HEK293T (cell line): ENCODE measurements at regions not wholly inside any gene's neighbourhood (a gene's known extent, or its start where the extent isn't known, plus 50 kb on each side); places are given as distances from the start of the nearest gene placed in this dataset.
A peak's percentile ranks its signal among the peaks of the same experiment; 100 is the strongest.

Source experiments
- CTCF ChIA-PET: fragments of 350-600 bp; formaldehyde crosslinking; extraction: SDS; loops from one replicate; lab custom pipeline; 2021; ENCODE audit warnings: antibody characterized with exemption, inconsistent platforms; lab: Yijun Ruan, JAX
- POLR2A ChIA-PET: fragments of 350-600 bp; formaldehyde crosslinking; extraction: SDS; loops from one replicate; lab custom pipeline; 2020; ENCODE audit warnings: antibody characterized with exemption, inconsistent platforms; lab: Yijun Ruan, JAX
- DNase-seq: peaks from one replicate; pipeline ENCODE4 v3.0.0; 2012; ENCODE audit warnings: mixed read lengths; ENCODE audit errors: extremely low spot score
- ARNT ChIP-seq: fragments of 450-650 bp; IDR thresholded peaks from 2 replicates; pipeline ENCODE4 v1.6.1; 2017; ENCODE audit warnings: mild to moderate bottlenecking
- BHLHE40 ChIP-seq: fragments of 450-650 bp; IDR thresholded peaks from 2 replicates; pipeline ENCODE4 v1.6.1; 2016; ENCODE audit warnings: mild to moderate bottlenecking, moderate library complexity, borderline replicate concordance
- CTBP1 ChIP-seq: fragments of 450-650 bp; IDR thresholded peaks from 2 replicates; pipeline ENCODE4 v1.6.1; 2016; ENCODE audit warnings: borderline replicate concordance
- ELF4 ChIP-seq: fragments of 450-650 bp; IDR thresholded peaks from 2 replicates; pipeline ENCODE4 v1.6.1; 2017; ENCODE audit warnings: antibody characterized with exemption
- FOXA1 ChIP-seq: fragments of 450-650 bp; IDR thresholded peaks from 2 replicates; pipeline ENCODE4 v1.6.1; 2016; ENCODE audit warnings: mild to moderate bottlenecking
- FOXK2 ChIP-seq: fragments of 450-650 bp; IDR thresholded peaks from 2 replicates; pipeline ENCODE4 v1.6.1; 2016; ENCODE audit warnings: mild to moderate bottlenecking
- FOXM1 ChIP-seq: fragments of 450-650 bp; IDR thresholded peaks from 2 replicates; pipeline ENCODE4 v1.6.1; 2017; ENCODE audit warnings: mild to moderate bottlenecking, borderline replicate concordance
- HDGF ChIP-seq: fragments of 450-650 bp; IDR thresholded peaks from 2 replicates; pipeline ENCODE4 v1.6.1; 2017; ENCODE audit warnings: antibody characterized with exemption, borderline replicate concordance
- L3MBTL2 ChIP-seq: fragments of 450-650 bp; conservative IDR thresholded peaks from 2 replicates; pipeline ENCODE4 v1.6.1; 2016; ENCODE audit warnings: mild to moderate bottlenecking
- LEF1 ChIP-seq: fragments of 450-650 bp; IDR thresholded peaks from 2 replicates; pipeline ENCODE4 v1.6.1; 2017; ENCODE audit warnings: mild to moderate bottlenecking, borderline replicate concordance
- NFRKB ChIP-seq: fragments of 450-650 bp; IDR thresholded peaks from 2 replicates; pipeline ENCODE4 v1.6.1; 2016; ENCODE audit warnings: mild to moderate bottlenecking, moderate library complexity
- SP1 ChIP-seq: fragments of 450-650 bp; IDR thresholded peaks from 2 replicates; pipeline ENCODE4 v1.6.1; 2017
- SUZ12 ChIP-seq: fragments of 450-650 bp; IDR thresholded peaks from 2 replicates; pipeline ENCODE4 v1.6.1; 2016; ENCODE audit warnings: mild to moderate bottlenecking
- TARDBP ChIP-seq: fragments of 450-650 bp; IDR thresholded peaks from 2 replicates; pipeline ENCODE4 v1.6.1; 2016
- ZNF384 ChIP-seq: fragments of 450-650 bp; IDR thresholded peaks from 2 replicates; pipeline ENCODE4 v1.6.1; 2016
- TF ChIP-seq, protein P1 (sequence below): fragments of 450-650 bp; IDR thresholded peaks from 2 replicates; pipeline ENCODE4 v1.6.1; 2016

- ChIA-PET POLR2A (no interaction called here), CTCF (interaction anchor here (0.5 kb wide), 1 partner anchor 933 kb away, joined by 3 read pairs; no protein-coding TSS in a partner anchor)
- TF ChIP-seq SUZ12: no peak
- no peak for TF ChIP-seq FOXA1
- TF ChIP-seq CTBP1: no peak
- TF ChIP-seq ZNF384: no peak
- no peak for TF ChIP-seq NFRKB
- TF ChIP-seq ARNT: no peak
- TF ChIP-seq LEF1: no peak
- no peak for TF ChIP-seq L3MBTL2
- TF ChIP-seq, protein P1, sequence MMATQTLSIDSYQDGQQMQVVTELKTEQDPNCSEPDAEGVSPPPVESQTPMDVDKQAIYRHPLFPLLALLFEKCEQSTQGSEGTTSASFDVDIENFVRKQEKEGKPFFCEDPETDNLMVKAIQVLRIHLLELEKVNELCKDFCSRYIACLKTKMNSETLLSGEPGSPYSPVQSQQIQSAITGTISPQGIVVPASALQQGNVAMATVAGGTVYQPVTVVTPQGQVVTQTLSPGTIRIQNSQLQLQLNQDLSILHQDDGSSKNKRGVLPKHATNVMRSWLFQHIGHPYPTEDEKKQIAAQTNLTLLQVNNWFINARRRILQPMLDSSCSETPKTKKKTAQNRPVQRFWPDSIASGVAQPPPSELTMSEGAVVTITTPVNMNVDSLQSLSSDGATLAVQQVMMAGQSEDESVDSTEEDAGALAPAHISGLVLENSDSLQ: no peak
- TF ChIP-seq TARDBP: no peak
- no peak for TF ChIP-seq ELF4
- no peak for TF ChIP-seq SP1
- no peak for TF ChIP-seq BHLHE40
- no peak for TF ChIP-seq FOXK2
- no peak for TF ChIP-seq HDGF
- DNase-seq: no peak
These were observed 306.3 kb downstream of the SEC14L1 start for GRCh38 chr17:77446940-77447634.

DNA sequence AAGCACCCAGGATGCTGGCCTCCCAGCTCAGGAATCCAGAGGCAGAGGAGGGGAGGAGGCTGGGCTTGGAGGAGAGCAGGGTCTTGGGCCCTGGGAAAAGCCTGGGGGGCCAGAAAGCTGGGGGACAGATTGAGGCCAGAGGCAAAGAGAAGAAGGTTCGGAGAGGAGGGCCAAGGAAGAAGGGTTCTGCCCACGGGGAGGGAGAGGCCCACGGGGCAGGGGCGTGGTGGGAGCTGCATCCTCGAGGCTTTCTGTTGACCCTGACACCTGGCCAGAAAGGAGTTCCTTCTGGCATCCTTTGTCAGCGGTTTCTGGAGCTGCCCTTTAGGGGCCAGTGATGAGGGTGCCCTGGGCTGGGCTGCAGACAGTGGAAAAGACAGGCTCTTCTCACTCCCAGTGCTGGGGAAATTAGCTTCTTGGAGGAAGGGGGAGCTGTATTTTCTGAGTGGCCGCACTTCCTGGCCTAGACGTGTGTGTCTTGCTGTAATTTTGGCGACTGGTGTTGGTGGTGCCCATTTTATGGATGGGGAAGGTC, 308.7 kb downstream of the SEC14L1 start:
- DNase-seq: no peak
- ChIA-PET CTCF (interaction anchor here (1.0 to 1.2 kb wide), 2 partner anchors 20 to 49 kb away, joined by 3 to 4 read pairs; no protein-coding TSS in a partner anchor), POLR2A (no interaction called here)
- TF ChIP-seq SUZ12: no peak
- no peak for TF ChIP-seq L3MBTL2
- TF ChIP-seq FOXK2: no peak
- TF ChIP-seq, protein P1: no peak
- no peak for TF ChIP-seq FOXM1
- TF ChIP-seq NFRKB: no peak
- no peak for TF ChIP-seq TARDBP
- no peak for TF ChIP-seq HDGF
- no peak for TF ChIP-seq ARNT

DNA sequence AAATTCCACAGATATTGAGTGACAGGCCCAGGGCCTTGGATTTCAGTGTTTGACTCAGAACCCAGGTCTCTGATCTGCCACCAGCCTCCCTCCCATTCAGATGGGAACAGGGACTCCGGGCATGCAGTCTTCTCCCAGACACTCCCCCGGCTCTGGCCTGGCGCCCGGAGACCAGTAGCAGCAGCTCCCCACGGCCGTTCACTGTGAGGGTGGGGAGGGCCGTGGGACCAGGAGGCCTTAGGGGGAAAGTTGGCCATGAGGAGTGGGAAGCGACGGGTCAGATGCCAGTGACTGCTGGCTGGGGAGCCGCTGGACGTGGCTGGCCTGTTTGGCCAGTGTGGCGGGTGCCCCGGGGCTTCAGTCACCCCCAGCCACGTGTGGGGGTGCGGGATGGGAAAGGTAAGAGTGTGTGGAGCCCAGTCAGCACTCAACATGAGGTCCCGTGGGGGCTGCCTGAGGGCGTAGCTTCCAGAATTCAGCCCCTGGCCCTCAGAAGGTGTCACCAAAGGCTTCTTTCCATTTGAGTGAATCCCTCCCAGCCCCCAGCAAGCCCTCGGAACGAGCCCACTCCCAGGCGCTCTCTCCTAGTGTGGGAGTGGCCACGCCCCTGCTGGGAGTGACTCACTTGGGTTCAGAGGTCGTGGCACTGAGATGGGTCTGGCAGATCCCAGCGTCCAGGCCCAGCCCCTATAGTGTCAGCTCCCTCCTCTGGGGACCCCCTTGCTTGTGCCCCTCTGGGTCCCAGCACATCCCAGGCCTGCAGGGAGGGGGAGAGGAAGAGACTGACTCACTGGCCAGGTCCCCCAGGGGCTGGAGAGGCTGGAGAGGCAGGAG, 309.4 kb downstream of the SEC14L1 start:
- POLR2A ChIA-PET: interaction anchor here (0.6 to 0.7 kb wide), 2 partner anchors 22 to 195 kb away, joined by 3 to 5 read pairs; no protein-coding TSS in a partner anchor
- DNase-seq: no peak
- TF ChIP-seq NFRKB: no peak
- TF ChIP-seq, protein P1: peak; percentile 71
- CTCF ChIA-PET: interaction anchor here (1.0 to 1.7 kb wide), 3 partner anchors 20 to 49 kb away, joined by 3 to 7 read pairs (median 4); no protein-coding TSS in a partner anchor

GRCh38 chr17:77450742-77451244, 310.0 kb downstream of the SEC14L1 start:
- no peak for TF ChIP-seq L3MBTL2
- TF ChIP-seq SP1: no peak
- TF ChIP-seq NFRKB: no peak
- ChIA-PET POLR2A (interaction anchor here (0.6 to 1.3 kb wide), 3 partner anchors 9 to 196 kb away, joined by 3 to 5 read pairs (median 3); no protein-coding TSS in a partner anchor), CTCF (interaction anchor here (1.7 kb wide), 1 partner anchor 21 kb away, joined by 7 read pairs; no protein-coding TSS in a partner anchor)
- no peak for DNase-seq

DNA sequence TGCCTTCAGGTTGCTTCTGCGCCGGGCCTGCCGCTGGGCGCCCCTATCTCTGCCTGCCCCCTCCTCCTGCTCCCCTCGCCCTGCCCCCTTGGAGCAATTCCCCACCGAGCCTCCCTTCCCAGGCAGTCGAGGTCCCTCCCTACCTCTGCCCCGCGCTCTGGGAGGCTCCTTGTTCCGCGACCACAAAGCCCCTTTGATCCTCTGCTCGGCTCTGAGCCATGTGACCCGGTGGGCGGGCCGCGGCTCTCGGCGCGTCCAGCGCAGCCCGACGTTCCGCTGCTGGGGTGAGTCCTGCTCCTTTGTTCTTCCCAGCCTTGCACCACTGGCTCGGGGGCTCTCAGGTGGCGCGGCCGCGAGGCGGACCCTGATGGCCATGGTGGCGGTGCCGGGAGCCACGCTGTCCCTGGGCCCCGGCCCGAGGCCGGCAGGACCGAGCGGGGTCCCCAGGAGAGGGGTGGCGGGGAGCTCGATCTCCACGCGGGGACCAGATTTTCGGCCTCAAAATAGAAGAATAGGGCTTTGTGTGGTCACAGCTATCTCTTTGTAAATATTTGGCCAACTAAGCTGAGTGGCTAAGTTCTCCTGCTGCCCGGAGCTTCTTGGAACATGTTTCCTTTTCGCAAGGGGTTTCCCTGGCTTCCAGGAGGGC, 310.6 kb downstream of the SEC14L1 start:
- no peak for TF ChIP-seq TARDBP
- TF ChIP-seq CTBP1: no peak
- TF ChIP-seq LEF1: no peak
- TF ChIP-seq ARNT: no peak
- TF ChIP-seq NFRKB: no peak
- no peak for TF ChIP-seq FOXM1
- TF ChIP-seq BHLHE40: no peak
- TF ChIP-seq ZNF384: no peak
- no peak for TF ChIP-seq HDGF
- TF ChIP-seq L3MBTL2: no peak
- no peak for TF ChIP-seq SP1
- TF ChIP-seq FOXK2: no peak
- TF ChIP-seq, protein P1: no peak
- TF ChIP-seq ELF4: no peak
- TF ChIP-seq FOXA1: no peak
- TF ChIP-seq SUZ12: no peak
- ChIA-PET CTCF (interaction anchor here (0.7 to 1.7 kb wide), 3 partner anchors 11 to 21 kb away, joined by 3 to 7 read pairs (median 4); no protein-coding TSS in a partner anchor), POLR2A (interaction anchor here (0.6 to 1.5 kb wide), 6 partner anchors 9 to 196 kb away, joined by 3 to 5 read pairs (median 3); no protein-coding TSS in a partner anchor)
- DNase-seq: no peak
